Endothelial cell of umbilical vein (primary cell): ENCODE measurements at regions not wholly inside any gene's neighbourhood (a gene's known extent, or its start where the extent isn't known, plus 50 kb on each side); places are given as distances from the start of the nearest gene placed in this dataset.

Experiments used
- BruUV-seq: library from RNA; stranded (reverse); fragments of 400-500 nt; replicated peaks from 2 replicates; lab custom pipeline; 2021; lab: Mats Ljungman, UMichigan
- CTCF ChIA-PET: fragments of 300-600, 350-600 bp; sonication (Branson Sonifier 250); formaldehyde crosslinking; loops from one replicate; lab custom pipeline; 2021; ENCODE audit warnings: antibody characterized with exemption, inconsistent platforms; lab: Charles Lee
- POLR2A ChIA-PET: fragments of 300-600, 350-600 bp; sonication (Branson Sonifier 250); formaldehyde crosslinking; loops from one replicate; lab custom pipeline; 2021; ENCODE audit warnings: antibody characterized with exemption, inconsistent platforms; lab: Charles Lee
- DNase-seq: peaks from one replicate; pipeline ENCODE4 v3.0.0-alpha.2; 2011; ENCODE audit warnings: low read depth, low spot score
- FAIRE-seq: peaks from 2 replicates; lab custom pipeline; 2011; peaks lifted over from hg19 to GRCh38; lab: Jason Lieb, UNC
- H2AFZ ChIP-seq: 2 replicates; pipeline ENCODE4 v1.6.0; 2012; ENCODE audit warnings: low read depth, low read length, control low read depth, inconsistent platforms
- H3K27ac ChIP-seq: 2 replicates; pipeline ENCODE4 v1.5.1; 2011; ENCODE audit warnings: low read depth, mild to moderate bottlenecking, control low read depth, low read length, moderate library complexity; ENCODE audit not compliant: insufficient read depth
- H3K27me3 ChIP-seq, 2 experiments: 2 replicates each; pipeline versions ENCODE4 v1.6.0 to v1.6.1; 2011; ENCODE audit warnings: low read length in 2 of 2, mixed read lengths in 1 of 2; ENCODE audit not compliant: control insufficient read depth in 2 of 2, insufficient read depth in 2 of 2
- H3K36me3 ChIP-seq, 2 experiments: 2 replicates in 1 of 2; 3 replicates in 1 of 2; pipeline ENCODE4 v1.5.1; 2011; ENCODE audit warnings: low read length in 2 of 2, mild to moderate bottlenecking in 1 of 2, moderate library complexity in 1 of 2; ENCODE audit not compliant: control insufficient read depth in 2 of 2, insufficient read depth in 2 of 2; ENCODE audit errors: extremely low read depth in 1 of 2
- H3K4me1 ChIP-seq: 3 replicates; pipeline ENCODE4 v1.5.1; 2011; ENCODE audit warnings: mild to moderate bottlenecking, low read length; ENCODE audit not compliant: control insufficient read depth, insufficient read depth; ENCODE audit errors: extremely low read depth
- H3K4me2 ChIP-seq: 2 replicates; pipeline ENCODE4 v1.6.1; 2011; ENCODE audit warnings: low read length, control low read depth, mixed read lengths; ENCODE audit not compliant: insufficient read depth
- H3K4me3 ChIP-seq, 3 experiments: fragments of 200-600 bp in 1 of 3; sonication (generic), shearing (Covaris generic) in 1 of 3; replicated peaks in 1 of 3; 2 replicates each; pipeline ENCODE4 v1.5.1; 2011 to 2016; ENCODE audit warnings: control low read depth in 3 of 3, low read length in 3 of 3, mild to moderate bottlenecking in 2 of 3, inconsistent platforms in 1 of 3, low read depth in 1 of 3, moderate library complexity in 1 of 3; ENCODE audit not compliant: insufficient read depth in 1 of 3
- H3K79me2 ChIP-seq: 2 replicates; pipeline ENCODE4 v1.6.0; 2012; ENCODE audit warnings: low read length, inconsistent platforms; ENCODE audit not compliant: control insufficient read depth, insufficient read depth
- H3K9ac ChIP-seq: replicated peaks from 2 replicates; pipeline ENCODE3; 2011; ENCODE audit warnings: low read length, control low read depth; ENCODE audit not compliant: insufficient read depth; ENCODE audit errors: extremely low read depth
- H3K9me1 ChIP-seq: replicated peaks from 3 replicates; pipeline ENCODE4 v1.6.0; 2011; ENCODE audit warnings: mild to moderate bottlenecking, low read length; ENCODE audit not compliant: control insufficient read depth, insufficient read depth; ENCODE audit errors: extremely low read depth
- H3K9me3 ChIP-seq: replicated peaks from 2 replicates; pipeline ENCODE4 v1.5.1; 2012; ENCODE audit warnings: low read length, inconsistent platforms; ENCODE audit not compliant: control insufficient read depth, insufficient read depth
- H4K20me1 ChIP-seq: replicated peaks from 2 replicates; pipeline ENCODE3; 2011; ENCODE audit warnings: mild to moderate bottlenecking, low read length; ENCODE audit not compliant: control insufficient read depth, insufficient read depth; ENCODE audit errors: extremely low read depth
- CTCF ChIP-seq, 2 donors: IDR thresholded peaks; 1 replicate in 1 of 2; 2 replicates in 1 of 2; pipeline ENCODE4 v1.5.1; 2011; ENCODE audit warnings: low read length in 2 of 2, mild to moderate bottlenecking in 2 of 2, moderate library complexity in 2 of 2, control low read depth in 1 of 2, inconsistent platforms in 1 of 2, low read depth in 1 of 2; ENCODE audit not compliant: insufficient read depth in 1 of 2; ENCODE audit errors: extremely low read depth in 1 of 2
- EZH2 ChIP-seq: IDR thresholded peaks from 2 replicates; pipeline ENCODE4 v1.6.1; 2012; ENCODE audit warnings: borderline replicate concordance, low read depth, mild to moderate bottlenecking, moderate library complexity, low read length, inconsistent platforms; ENCODE audit not compliant: severe bottlenecking
- FOS ChIP-seq: IDR thresholded peaks from 2 replicates; pipeline ENCODE4 v1.6.1; 2011; ENCODE audit warnings: mild to moderate bottlenecking, low read length, moderate library complexity, borderline replicate concordance; ENCODE audit not compliant: insufficient read depth
- GATA2 ChIP-seq: IDR thresholded peaks from 2 replicates; pipeline ENCODE4 v1.7.0; 2011; ENCODE audit warnings: low read depth, mild to moderate bottlenecking, moderate library complexity, mixed read lengths, low read length; ENCODE audit not compliant: insufficient read length, insufficient read depth
- JUN ChIP-seq: IDR thresholded peaks from 2 replicates; pipeline ENCODE4 v1.6.1; 2011; ENCODE audit warnings: borderline replicate concordance, low read depth; ENCODE audit not compliant: insufficient read length, insufficient read depth
- MAX ChIP-seq: IDR thresholded peaks from 2 replicates; pipeline ENCODE4 v1.6.1; 2011; ENCODE audit not compliant: insufficient read depth, insufficient read length
- MYC ChIP-seq: IDR thresholded peaks from one replicate; pipeline ENCODE4 v1.6.1; 2011; ENCODE audit warnings: mild to moderate bottlenecking, low read depth, low read length
- POLR2A ChIP-seq: IDR thresholded peaks from 2 replicates; pipeline ENCODE4 v1.6.1; 2012; ENCODE audit warnings: low read depth, mild to moderate bottlenecking, control low read depth, low read length
- POLR2AphosphoS5 ChIP-seq: IDR thresholded peaks from 2 replicates; pipeline ENCODE4 v1.6.1; 2012; ENCODE audit warnings: low read depth, mild to moderate bottlenecking, control low read depth, low read length, moderate library complexity; ENCODE audit not compliant: insufficient read depth
- dilution Hi-C: fragments of 300-500 bp; cut with MboI; formaldehyde crosslinking; loops from one replicate; pipeline ENCODE4 v1.15.0; 2019; ENCODE audit warnings: low sequenced_read_pairs; ENCODE audit not compliant: extremely low pct_ligation_motif_present
- intact Hi-C: fragments of 100-400 bp; cut with micrococcal nuclease; formaldehyde crosslinking; loops from one replicate; pipeline ENCODE4 v1.10.0; 2022

GRCh38 chr16:7839568-7839967 is 506.9 kb downstream of the RBFOX1 start:
- no peak for FAIRE-seq

More at GRCh38 chr16:7839568-7839967, 506.9 kb downstream of the RBFOX1 start:
- no peak overlapping the region for H3K4me3 ChIP-seq
- H3K9me1 ChIP-seq, result no peaks in the 10 kb centered on the region
- peaks cover 2% of the 10 kb centered on the region for H3K9me3 ChIP-seq
- H3K4me2 ChIP-seq, result no peak overlapping the region
- ChIA-PET CTCF (no interaction called here), POLR2A (no interaction called here)
- BruUV-seq, result no TSS peak
- H3K27me3 ChIP-seq, result no peaks in the 10 kb centered on the region
- H3K4me1 ChIP-seq, result no peaks in the 10 kb centered on the region
- dilution Hi-C loops (no loop called here), intact Hi-C loops (no loop called here)
- H2AFZ ChIP-seq, result no peak overlapping the region
- TF ChIP-seq CTCF (IDR thresholded peaks at IDR 0.05; ENCODE audit: extremely low read depth in 1 of 2, insufficient read depth in 1 of 2, low read depth in 1 of 2, low read length in 2 of 2), result no peak
- no peak for TF ChIP-seq JUN
- no peak for TF ChIP-seq FOS
- TF ChIP-seq POLR2AphosphoS5, result no peak
- TF ChIP-seq GATA2, result no peak
- no peak for TF ChIP-seq POLR2A
- TF ChIP-seq EZH2, result no peak
- TF ChIP-seq MAX, result no peak
- no peak for TF ChIP-seq MYC
- no peaks in the 10 kb centered on the region for H3K36me3 ChIP-seq
- no peak overlapping the region for H3K27ac ChIP-seq
- H4K20me1 ChIP-seq, result no peaks in the 10 kb centered on the region
- H3K9ac ChIP-seq, result no peak overlapping the region
- H3K79me2 ChIP-seq, result no peaks in the 10 kb centered on the region
- no peak for DNase-seq
